Glutamatergic neuron (in vitro differentiated cells): ENCODE measurements at regions not wholly inside any gene's neighbourhood (a gene's known extent, or its start where the extent isn't known, plus 50 kb on each side); places are given as distances from the start of the nearest gene placed in this dataset.
A peak's percentile ranks its signal among the peaks of the same experiment; 100 is the strongest.

ENCODE experiments used
- DNase-seq: peaks from one replicate; pipeline ENCODE4 v3.0.0; 2022
- H3K27ac Mint-ChIP-seq: one replicate; pipeline ENCODE4 v1.8.0; 2020; ENCODE audit warnings: mild to moderate bottlenecking, mixed read lengths, inconsistent platforms; ENCODE audit not compliant: unreplicated experiment
- H3K27me3 Mint-ChIP-seq: one replicate; pipeline ENCODE4 v1.8.0; 2020; ENCODE audit warnings: mild to moderate bottlenecking, moderate library complexity, mixed read lengths, inconsistent platforms; ENCODE audit not compliant: unreplicated experiment
- H3K36me3 Mint-ChIP-seq: one replicate; pipeline ENCODE4 v1.8.0; 2020; ENCODE audit warnings: mild to moderate bottlenecking, mixed read lengths, inconsistent platforms; ENCODE audit not compliant: unreplicated experiment
- H3K4me1 Mint-ChIP-seq: one replicate; pipeline ENCODE4 v1.8.0; 2020; ENCODE audit warnings: mild to moderate bottlenecking, low read depth, mixed read lengths, inconsistent platforms; ENCODE audit not compliant: unreplicated experiment
- H3K4me3 Mint-ChIP-seq: one replicate; pipeline ENCODE4 v1.8.0; 2020; ENCODE audit warnings: mild to moderate bottlenecking, mixed read lengths, inconsistent platforms; ENCODE audit not compliant: unreplicated experiment
- H3K9me3 Mint-ChIP-seq: one replicate; pipeline ENCODE4 v1.8.0; 2020; ENCODE audit warnings: mild to moderate bottlenecking, moderate library complexity, mixed read lengths, inconsistent platforms; ENCODE audit not compliant: unreplicated experiment
- CTCF ChIP-seq: fragments of 200-600 bp; sonication (generic); IDR thresholded peaks from one replicate; pipeline ENCODE4 v1.5.0; 2021; ENCODE audit not compliant: partially characterized antibody, unreplicated experiment

DNA sequence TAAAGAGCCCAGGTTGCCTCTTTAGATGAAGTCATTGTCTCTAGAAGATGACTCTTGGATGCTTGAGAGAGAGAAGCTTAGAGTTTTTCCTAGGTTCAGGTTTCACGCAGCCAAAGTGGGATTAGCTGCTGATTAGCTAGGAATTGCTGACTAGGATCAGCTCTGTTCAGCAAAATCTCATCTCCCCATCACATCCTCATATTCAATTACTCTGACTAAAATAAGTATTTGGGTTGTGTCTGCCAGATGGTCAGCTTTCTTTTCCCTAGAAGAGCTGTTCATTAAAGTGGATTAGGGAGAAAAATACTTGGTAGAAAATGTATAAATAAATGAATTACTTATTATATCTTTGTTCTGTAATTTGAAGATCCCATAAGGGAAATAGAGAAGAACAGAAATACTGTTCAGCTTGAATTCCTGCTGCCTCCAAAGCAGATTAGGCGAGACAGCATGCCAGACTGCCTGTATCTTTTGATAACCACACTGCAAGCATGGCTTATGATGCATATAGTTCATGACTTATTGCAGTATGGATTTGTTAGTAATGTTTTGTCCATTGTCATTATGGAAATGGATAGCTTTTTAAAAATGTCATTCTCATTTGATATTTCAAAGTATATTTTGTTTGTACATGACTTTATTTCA, 184.8 kb upstream of the CD180 start:
- Mint-ChIP-seq H3K27me3 (peaks cover 2% of the 10 kb centered on the region), H3K4me3 (no peak overlapping the region), H3K36me3 (no peaks in the 10 kb centered on the region), H3K27ac (no peak overlapping the region), H3K9me3 (no peaks in the 10 kb centered on the region), H3K4me1 (peaks cover 23% of the 10 kb centered on the region)
- DNase-seq, result no peak
- TF ChIP-seq CTCF, result no peak

GRCh38 chr5:67380431-67380830, 183.8 kb upstream of the CD180 start:
- no peak overlapping the region for H3K27ac Mint-ChIP-seq

DNA sequence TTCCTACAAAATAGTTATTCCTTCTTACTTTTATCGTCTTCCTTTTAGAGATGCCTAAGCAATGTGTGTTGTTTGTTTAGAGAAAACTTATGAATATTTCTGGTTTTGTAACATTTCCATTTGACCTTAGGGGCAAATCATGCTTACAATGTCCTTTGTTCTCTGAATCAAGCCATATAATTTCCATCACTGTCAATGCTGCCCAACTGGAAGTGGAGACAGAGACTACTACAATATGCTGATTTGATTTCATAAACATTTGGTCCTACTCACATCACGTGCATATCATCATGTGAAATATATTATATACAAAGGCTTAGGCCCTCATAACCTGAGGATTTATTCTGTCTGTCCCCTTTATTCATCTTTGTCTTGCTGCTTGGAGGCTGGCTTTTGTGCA, 183.2 kb upstream of the CD180 start:
- no peak for DNase-seq
- Mint-ChIP-seq H3K4me1 (peaks cover 28% of the 10 kb centered on the region), H3K4me3 (no peak overlapping the region), H3K27ac (no peak overlapping the region), H3K27me3 (peaks cover 2% of the 10 kb centered on the region), H3K9me3 (no peaks in the 10 kb centered on the region), H3K36me3 (no peaks in the 10 kb centered on the region)
- no peak for TF ChIP-seq CTCF

More at GRCh38 chr5:67380431-67380830, 183.8 kb upstream of the CD180 start:
- DNase-seq, result no peak
- no peak for TF ChIP-seq CTCF
- Mint-ChIP-seq H3K36me3 (no peaks in the 10 kb centered on the region), H3K4me1 (peaks cover 28% of the 10 kb centered on the region), H3K4me3 (no peak overlapping the region), H3K27me3 (peaks cover 2% of the 10 kb centered on the region), H3K9me3 (no peaks in the 10 kb centered on the region)

DNA sequence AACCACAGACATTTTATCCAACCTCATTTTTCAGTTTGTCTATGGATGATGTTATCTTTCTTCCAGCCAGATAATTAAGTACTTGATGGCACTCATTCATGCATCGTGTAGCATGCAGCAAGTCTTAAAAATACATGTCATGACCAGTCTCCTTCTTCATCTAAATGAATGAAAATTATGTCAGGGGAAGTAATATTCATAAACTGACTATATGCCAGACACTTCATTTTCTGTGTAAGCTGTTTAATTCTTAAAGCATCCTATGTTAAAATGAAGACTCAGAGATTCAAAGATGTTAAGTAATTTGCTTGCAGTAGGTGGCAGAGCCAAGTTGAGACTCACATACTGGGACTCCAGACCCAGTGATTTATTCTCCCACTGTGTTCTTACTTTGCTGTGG, 181.7 kb upstream of the CD180 start:
- H3K9me3 Mint-ChIP-seq, result no peaks in the 10 kb centered on the region
- peaks cover 2% of the 10 kb centered on the region for H3K27me3 Mint-ChIP-seq
- H3K27ac Mint-ChIP-seq, result no peak overlapping the region
- DNase-seq, result no peak
- H3K4me3 Mint-ChIP-seq, result no peak overlapping the region
- H3K4me1 Mint-ChIP-seq, result peaks cover 26% of the 10 kb centered on the region
- TF ChIP-seq CTCF, result no peak
- H3K36me3 Mint-ChIP-seq, result no peaks in the 10 kb centered on the region

DNA sequence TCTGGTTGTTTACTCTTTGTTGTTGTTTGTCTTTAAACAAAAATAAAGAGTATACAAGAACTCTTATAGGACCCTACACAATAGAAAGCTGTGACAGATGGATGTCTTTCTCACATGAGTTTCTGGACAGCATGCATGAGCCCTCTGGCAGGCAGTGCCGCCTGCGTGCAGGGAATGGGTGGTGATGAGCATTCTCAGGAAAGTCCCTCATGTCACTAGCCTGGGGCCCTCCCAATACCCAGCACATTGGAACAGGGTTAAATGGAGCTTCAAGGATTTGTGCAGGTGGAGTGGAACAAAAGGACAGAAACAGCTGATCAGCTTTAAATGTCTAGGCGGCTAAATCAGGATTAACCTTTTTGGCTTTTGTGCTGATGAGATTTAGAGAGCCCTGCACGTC, 181.0 kb upstream of the CD180 start:
- peaks cover 2% of the 10 kb centered on the region for H3K27me3 Mint-ChIP-seq
- H3K4me1 Mint-ChIP-seq, result peaks cover 26% of the 10 kb centered on the region
- H3K9me3 Mint-ChIP-seq, result no peaks in the 10 kb centered on the region
- DNase-seq, result peak; percentile 36
- peak overlapping the region; percentile 67 for H3K27ac Mint-ChIP-seq
- no peaks in the 10 kb centered on the region for H3K36me3 Mint-ChIP-seq
- TF ChIP-seq CTCF, result no peak
- no peak overlapping the region for H3K4me3 Mint-ChIP-seq
